Vagina (tissue), 2 donors: ENCODE measurements at regions not wholly inside any gene's neighbourhood (a gene's known extent, or its start where the extent isn't known, plus 50 kb on each side); places are given as distances from the start of the nearest gene placed in this dataset.

ENCODE experiments used
- POLR2A ChIP-seq, 2 donors: fragments of 450-650 bp; IDR thresholded peaks; one replicate each; pipeline ENCODE4 v1.6.1; 2017; ENCODE audit warnings: antibody characterized with exemption in 2 of 2, mild to moderate bottlenecking in 2 of 2, moderate library complexity in 2 of 2
- TF ChIP-seq, protein P1 (sequence below), 3 experiments: fragments of 450-650 bp in 2 of 3; fragments of 200-600 bp in 1 of 3; sonication (generic) in 1 of 3; IDR thresholded peaks; one replicate each; pipeline ENCODE4 v1.5.1; 2017 to 2019; ENCODE audit warnings: antibody characterized with exemption in 3 of 3, mild to moderate bottlenecking in 2 of 3, moderate library complexity in 2 of 3

DNA sequence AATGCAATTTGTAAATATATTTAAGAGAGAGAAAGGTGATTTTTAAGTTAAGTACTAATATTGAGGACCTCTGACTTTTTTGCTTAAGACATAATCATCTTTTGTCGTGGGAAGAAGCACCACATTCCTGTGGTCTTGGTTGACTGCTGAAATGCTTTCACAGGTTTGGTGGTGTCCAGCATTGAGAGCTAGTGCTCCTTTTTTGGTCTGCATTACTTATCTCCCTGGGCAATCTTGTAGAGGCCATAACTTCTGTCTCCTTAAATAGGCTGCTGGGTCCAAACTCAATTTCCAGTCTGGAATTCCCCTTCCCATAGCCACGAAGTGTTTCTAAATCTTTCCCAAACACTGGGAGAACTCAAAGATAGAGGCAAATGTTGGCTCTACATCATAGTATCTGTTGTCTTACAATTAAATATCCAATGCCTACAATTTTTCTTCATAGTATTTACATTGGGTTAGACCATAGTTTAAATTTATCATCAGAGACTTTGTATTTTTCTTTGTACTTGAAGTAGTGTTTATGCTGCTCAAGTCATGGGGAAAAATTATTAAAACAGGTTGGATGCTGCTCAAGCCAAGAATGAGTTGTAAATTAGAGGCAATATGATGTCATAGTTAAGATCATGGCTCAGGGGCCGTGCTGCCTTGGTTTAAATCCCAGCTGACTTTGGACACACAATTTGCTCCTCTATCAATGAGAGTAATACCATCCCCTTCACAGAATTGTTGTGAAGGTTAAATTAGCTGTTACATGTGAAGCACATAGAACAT is 105.6 kb downstream of the POSTN start:
- TF ChIP-seq, protein P1, sequence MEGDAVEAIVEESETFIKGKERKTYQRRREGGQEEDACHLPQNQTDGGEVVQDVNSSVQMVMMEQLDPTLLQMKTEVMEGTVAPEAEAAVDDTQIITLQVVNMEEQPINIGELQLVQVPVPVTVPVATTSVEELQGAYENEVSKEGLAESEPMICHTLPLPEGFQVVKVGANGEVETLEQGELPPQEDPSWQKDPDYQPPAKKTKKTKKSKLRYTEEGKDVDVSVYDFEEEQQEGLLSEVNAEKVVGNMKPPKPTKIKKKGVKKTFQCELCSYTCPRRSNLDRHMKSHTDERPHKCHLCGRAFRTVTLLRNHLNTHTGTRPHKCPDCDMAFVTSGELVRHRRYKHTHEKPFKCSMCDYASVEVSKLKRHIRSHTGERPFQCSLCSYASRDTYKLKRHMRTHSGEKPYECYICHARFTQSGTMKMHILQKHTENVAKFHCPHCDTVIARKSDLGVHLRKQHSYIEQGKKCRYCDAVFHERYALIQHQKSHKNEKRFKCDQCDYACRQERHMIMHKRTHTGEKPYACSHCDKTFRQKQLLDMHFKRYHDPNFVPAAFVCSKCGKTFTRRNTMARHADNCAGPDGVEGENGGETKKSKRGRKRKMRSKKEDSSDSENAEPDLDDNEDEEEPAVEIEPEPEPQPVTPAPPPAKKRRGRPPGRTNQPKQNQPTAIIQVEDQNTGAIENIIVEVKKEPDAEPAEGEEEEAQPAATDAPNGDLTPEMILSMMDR (IDR thresholded peaks at IDR 0.05), result no peak
- TF ChIP-seq POLR2A (IDR thresholded peaks at IDR 0.05), result no peak
